CD4-positive, CD25-positive, alpha-beta regulatory T cell (primary cell): ENCODE measurements at regions not wholly inside any gene's neighbourhood (a gene's known extent, or its start where the extent isn't known, plus 50 kb on each side); places are given as distances from the start of the nearest gene placed in this dataset.

Experiments used
- ATAC-seq, 2 donors: fragments of 150-1000 bp; cut with Tn5 transposase; one replicate each; pipeline ENCODE4 v1.10.0; 2021; ENCODE audit warnings: low read depth in 2 of 2, moderate number of reproducible peaks in 2 of 2, moderate library complexity in 1 of 2
- DNase-seq, 3 donors: peaks; one replicate each; pipeline versions ENCODE4 v3.0.0 to v3.0.0-alpha.2; 2012 to 2022; ENCODE audit warnings: mixed read lengths in 1 of 3
- H3K27ac ChIP-seq: one replicate; pipeline ENCODE4 v1.7.0; 2013; ENCODE audit warnings: mild to moderate bottlenecking, low read length; ENCODE audit not compliant: insufficient read depth, poor library complexity, severe bottlenecking
- H3K27me3 ChIP-seq: one replicate; pipeline ENCODE4 v1.7.0; 2013; ENCODE audit warnings: low read length; ENCODE audit not compliant: control insufficient read depth, insufficient read depth
- H3K36me3 ChIP-seq: one replicate; pipeline ENCODE4 v1.7.0; 2013; ENCODE audit warnings: mild to moderate bottlenecking, low read length, moderate library complexity; ENCODE audit not compliant: control insufficient read depth, insufficient read depth
- H3K4me1 ChIP-seq: 2 replicates; pipeline ENCODE4 v1.7.0; 2013; ENCODE audit warnings: mild to moderate bottlenecking, low read length; ENCODE audit not compliant: insufficient read depth, control insufficient read depth, poor library complexity, severe bottlenecking
- H3K4me3 ChIP-seq: one replicate; pipeline ENCODE4 v1.7.0; 2013; ENCODE audit warnings: low read depth, mild to moderate bottlenecking, low read length, moderate library complexity
- H3K9me3 ChIP-seq, 2 experiments: 1 replicate in 1 of 2; 2 replicates in 1 of 2; pipeline ENCODE4 v1.7.0; 2013; ENCODE audit warnings: low read length in 2 of 2, mild to moderate bottlenecking in 1 of 2, moderate library complexity in 1 of 2; ENCODE audit not compliant: control insufficient read depth in 2 of 2
- H3K27ac Mint-ChIP-seq, 3 donors: one replicate each; pipeline ENCODE4 v1.8.0; 2020 to 2022; ENCODE audit warnings: mild to moderate bottlenecking in 3 of 3, mixed read lengths in 3 of 3, moderate library complexity in 2 of 3
- H3K27me3 Mint-ChIP-seq: one replicate; pipeline ENCODE4 v1.8.0; 2022; ENCODE audit warnings: mild to moderate bottlenecking, mixed read lengths
- H3K36me3 Mint-ChIP-seq: one replicate; pipeline ENCODE4 v1.8.0; 2020; ENCODE audit warnings: mixed read lengths
- H3K4me1 Mint-ChIP-seq, 4 donors: one replicate each; pipeline ENCODE4 v1.8.0; 2020 to 2022; ENCODE audit warnings: mixed read lengths in 4 of 4, mild to moderate bottlenecking in 1 of 4
- H3K4me3 Mint-ChIP-seq, 4 donors: one replicate each; pipeline ENCODE4 v1.8.0; 2020 to 2022; ENCODE audit warnings: mild to moderate bottlenecking in 4 of 4, mixed read lengths in 4 of 4, moderate library complexity in 3 of 4
- H3K9me3 Mint-ChIP-seq, 7 donors: one replicate each; pipeline ENCODE4 v1.8.0; 2020 to 2022; ENCODE audit warnings: mixed read lengths in 7 of 7, mild to moderate bottlenecking in 3 of 7, moderate library complexity in 2 of 7

DNA sequence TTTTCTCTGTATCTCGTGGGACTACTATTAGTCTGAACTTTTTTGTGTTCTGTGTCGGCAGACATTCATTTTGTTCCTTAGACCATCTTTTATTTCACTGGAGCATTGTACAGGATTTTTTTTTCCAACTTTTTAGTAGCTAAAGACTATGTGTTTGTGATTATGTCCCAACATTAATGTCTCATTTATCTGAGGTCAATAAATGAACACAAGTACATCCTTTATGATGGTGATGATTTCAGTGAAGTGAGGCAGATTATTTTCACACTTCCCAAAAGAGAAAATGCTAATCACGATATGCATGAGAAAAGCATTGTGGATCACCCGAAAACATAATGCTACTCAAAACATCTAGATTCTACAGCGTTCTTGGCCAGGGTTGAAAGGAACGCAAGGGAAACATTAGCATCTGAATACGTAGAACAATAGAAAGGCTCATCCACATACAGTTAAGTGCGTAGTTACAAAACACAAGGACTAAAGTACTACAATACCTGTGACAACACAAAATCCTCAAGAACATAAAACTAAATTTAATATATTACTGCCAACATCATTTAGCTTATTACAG lies 981.7 kb upstream of the NCAM2 start:
- H3K4me1 Mint-ChIP-seq, result no peaks in the 10 kb centered on the region
- H3K4me1 ChIP-seq, result no peaks in the 10 kb centered on the region
- no peaks in the 10 kb centered on the region for H3K36me3 Mint-ChIP-seq
- ATAC-seq (no peak), DNase-seq (no peak)
- no peak overlapping the region for H3K27ac ChIP-seq
- peaks cover 0 to 23% (median 4%) of the 10 kb centered on the region in 7 donors for H3K9me3 Mint-ChIP-seq
- peaks cover 4 to 7% of the 10 kb centered on the region in 2 experiments for H3K9me3 ChIP-seq
- H3K4me3 Mint-ChIP-seq, result no peak overlapping the region
- H3K36me3 ChIP-seq, result no peaks in the 10 kb centered on the region
- no peaks in the 10 kb centered on the region for H3K27me3 ChIP-seq
- H3K27ac Mint-ChIP-seq, result no peak overlapping the region
- H3K4me3 ChIP-seq, result no peak overlapping the region
- no peaks in the 10 kb centered on the region for H3K27me3 Mint-ChIP-seq

- H3K27ac Mint-ChIP-seq, result no peak overlapping the region
- no peaks in the 10 kb centered on the region for H3K4me1 Mint-ChIP-seq
- H3K27ac ChIP-seq, result no peak overlapping the region
- peaks cover 4 to 7% of the 10 kb centered on the region in 2 experiments for H3K9me3 ChIP-seq
- no peak overlapping the region for H3K4me3 Mint-ChIP-seq
- no peaks in the 10 kb centered on the region for H3K27me3 Mint-ChIP-seq
- peaks cover 0 to 20% (median 4%) of the 10 kb centered on the region in 7 donors for H3K9me3 Mint-ChIP-seq
- no peaks in the 10 kb centered on the region for H3K36me3 ChIP-seq
- no peak overlapping the region for H3K4me3 ChIP-seq
- H3K27me3 ChIP-seq, result no peaks in the 10 kb centered on the region
- H3K36me3 Mint-ChIP-seq, result no peaks in the 10 kb centered on the region
- no peak for ATAC-seq
- DNase-seq, result no peak
- no peaks in the 10 kb centered on the region for H3K4me1 ChIP-seq
Measured at GRCh38 chr21:20020026-20020425, 978.2 kb upstream of the NCAM2 start.

- Histone ChIP-seq H3K4me3 (no peak overlapping the region), H3K27ac (no peak overlapping the region), H3K27me3 (no peaks in the 10 kb centered on the region), H3K4me1 (no peaks in the 10 kb centered on the region), H3K36me3 (no peaks in the 10 kb centered on the region), H3K9me3 (peaks cover 0 to 7% of the 10 kb centered on the region in 2 experiments)
- Mint-ChIP-seq H3K4me3 (no peak overlapping the region), H3K9me3 (peaks cover 0 to 15% (median 6%) of the 10 kb centered on the region in 7 donors), H3K4me1 (no peaks in the 10 kb centered on the region), H3K36me3 (no peaks in the 10 kb centered on the region), H3K27me3 (no peaks in the 10 kb centered on the region), H3K27ac (no peak overlapping the region)
- no peak for DNase-seq
- ATAC-seq, result no peak
Measured at GRCh38 chr21:20023193-20023592, 975.0 kb upstream of the NCAM2 start.

GRCh38 chr21:20024741-20025140 lies 973.5 kb upstream of the NCAM2 start:
- Histone ChIP-seq H3K9me3 (peaks cover 3 to 5% of the 10 kb centered on the region in 2 experiments), H3K27ac (no peak overlapping the region), H3K4me3 (no peak overlapping the region), H3K36me3 (no peaks in the 10 kb centered on the region), H3K4me1 (no peaks in the 10 kb centered on the region), H3K27me3 (no peaks in the 10 kb centered on the region)
- DNase-seq (no peak), ATAC-seq (no peak)
- Mint-ChIP-seq H3K27me3 (no peaks in the 10 kb centered on the region), H3K4me1 (no peaks in the 10 kb centered on the region), H3K27ac (no peak overlapping the region), H3K4me3 (no peak overlapping the region), H3K36me3 (no peaks in the 10 kb centered on the region), H3K9me3 (peaks cover 0 to 15% (median 6%) of the 10 kb centered on the region in 7 donors)

GRCh38 chr21:20026543-20026942 lies 971.7 kb upstream of the NCAM2 start:
- Histone ChIP-seq H3K4me1 (no peaks in the 10 kb centered on the region), H3K36me3 (no peaks in the 10 kb centered on the region), H3K9me3 (peaks cover 0 to 5% of the 10 kb centered on the region in 2 experiments), H3K4me3 (no peak overlapping the region), H3K27ac (no peak overlapping the region), H3K27me3 (no peaks in the 10 kb centered on the region)
- Mint-ChIP-seq H3K36me3 (no peaks in the 10 kb centered on the region), H3K9me3 (peaks cover 0 to 11% (median 5%) of the 10 kb centered on the region in 7 donors), H3K27me3 (no peaks in the 10 kb centered on the region), H3K27ac (peak overlapping the region in 1 of 3 donors; percentile 45), H3K4me1 (no peaks in the 10 kb centered on the region), H3K4me3 (no peak overlapping the region)
- DNase-seq, result no peak
- ATAC-seq, result no peak

- ATAC-seq (no peak), DNase-seq (no peak)
- Mint-ChIP-seq H3K4me3 (no peak overlapping the region), H3K9me3 (peaks cover 0 to 15% (median 4%) of the 10 kb centered on the region in 7 donors), H3K36me3 (no peaks in the 10 kb centered on the region), H3K27me3 (no peaks in the 10 kb centered on the region), H3K27ac (no peak overlapping the region), H3K4me1 (no peaks in the 10 kb centered on the region)
- no peak overlapping the region for H3K4me3 ChIP-seq
- H3K27me3 ChIP-seq, result no peaks in the 10 kb centered on the region
- no peak overlapping the region for H3K27ac ChIP-seq
- no peaks in the 10 kb centered on the region for H3K4me1 ChIP-seq
- H3K36me3 ChIP-seq, result no peaks in the 10 kb centered on the region
- peaks cover 0 to 5% of the 10 kb centered on the region in 2 experiments for H3K9me3 ChIP-seq
Measured at GRCh38 chr21:20030390-20030789, 967.8 kb upstream of the NCAM2 start.

DNA sequence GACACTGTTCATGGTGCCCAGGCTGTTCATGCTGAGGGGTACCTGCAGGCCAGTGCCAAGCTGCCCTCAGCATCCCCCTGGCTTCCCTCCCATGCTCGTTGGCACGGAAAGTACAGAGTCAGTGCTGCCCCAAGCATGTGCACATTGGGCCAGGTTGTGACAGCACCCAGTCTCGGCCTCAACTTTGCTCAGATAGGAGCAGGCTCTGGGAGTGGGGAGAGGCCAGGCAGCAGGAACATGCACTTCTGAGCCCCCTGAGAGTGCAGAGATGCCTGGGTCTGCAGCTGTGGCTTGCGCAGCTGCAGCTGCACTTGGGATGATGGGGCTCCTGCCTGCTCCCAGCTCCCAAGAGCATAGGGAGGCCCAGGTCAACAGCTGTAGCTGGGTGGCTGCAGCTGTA lies 966.4 kb upstream of the NCAM2 start:
- no peak for DNase-seq

GRCh38 chr21:20040768-20041167 lies 957.4 kb upstream of the NCAM2 start:
- H3K4me1 Mint-ChIP-seq, result no peaks in the 10 kb centered on the region
- DNase-seq (no peak), ATAC-seq (no peak)
- H3K9me3 Mint-ChIP-seq, result peaks cover 5 to 22% (median 8%) of the 10 kb centered on the region in 7 donors
- H3K27ac Mint-ChIP-seq, result no peak overlapping the region
- H3K36me3 Mint-ChIP-seq, result no peaks in the 10 kb centered on the region
- Histone ChIP-seq H3K9me3 (peaks cover 11 to 17% of the 10 kb centered on the region in 2 experiments), H3K27ac (no peak overlapping the region), H3K4me3 (no peak overlapping the region), H3K4me1 (no peaks in the 10 kb centered on the region), H3K27me3 (no peaks in the 10 kb centered on the region), H3K36me3 (no peaks in the 10 kb centered on the region)
- no peaks in the 10 kb centered on the region for H3K27me3 Mint-ChIP-seq
- no peak overlapping the region for H3K4me3 Mint-ChIP-seq

More for the DNA sequence above, 966.4 kb upstream of the NCAM2 start:
- H3K36me3 Mint-ChIP-seq, result no peaks in the 10 kb centered on the region
- Histone ChIP-seq H3K27me3 (no peaks in the 10 kb centered on the region), H3K27ac (no peak overlapping the region), H3K9me3 (peaks cover 0 to 5% of the 10 kb centered on the region in 2 experiments), H3K36me3 (no peaks in the 10 kb centered on the region), H3K4me3 (no peak overlapping the region), H3K4me1 (no peaks in the 10 kb centered on the region)
- no peak overlapping the region for H3K27ac Mint-ChIP-seq
- no peaks in the 10 kb centered on the region for H3K4me1 Mint-ChIP-seq
- ATAC-seq, result no peak
- H3K4me3 Mint-ChIP-seq, result no peak overlapping the region
- H3K9me3 Mint-ChIP-seq, result peaks cover 0 to 18% (median 4%) of the 10 kb centered on the region in 7 donors
- no peaks in the 10 kb centered on the region for H3K27me3 Mint-ChIP-seq
